Endothelial cell of umbilical vein (primary cell): ENCODE measurements at regions not wholly inside any gene's neighbourhood (a gene's known extent, or its start where the extent isn't known, plus 50 kb on each side); places are given as distances from the start of the nearest gene placed in this dataset.

ENCODE experiments used
- BruUV-seq: library from RNA; stranded (reverse); fragments of 400-500 nt; replicated peaks from 2 replicates; lab custom pipeline; 2021; lab: Mats Ljungman, UMichigan
- CTCF ChIA-PET: fragments of 300-600, 350-600 bp; sonication (Branson Sonifier 250); formaldehyde crosslinking; loops from one replicate; lab custom pipeline; 2021; ENCODE audit warnings: antibody characterized with exemption, inconsistent platforms; lab: Charles Lee
- POLR2A ChIA-PET: fragments of 300-600, 350-600 bp; sonication (Branson Sonifier 250); formaldehyde crosslinking; loops from one replicate; lab custom pipeline; 2021; ENCODE audit warnings: antibody characterized with exemption, inconsistent platforms; lab: Charles Lee
- DNase-seq: peaks from one replicate; pipeline ENCODE4 v3.0.0-alpha.2; 2011; ENCODE audit warnings: low read depth, low spot score
- FAIRE-seq: peaks from 2 replicates; lab custom pipeline; 2011; peaks lifted over from hg19 to GRCh38; lab: Jason Lieb, UNC
- H2AFZ ChIP-seq: 2 replicates; pipeline ENCODE4 v1.6.0; 2012; ENCODE audit warnings: low read depth, low read length, control low read depth, inconsistent platforms
- H3K27ac ChIP-seq: 2 replicates; pipeline ENCODE4 v1.5.1; 2011; ENCODE audit warnings: low read depth, mild to moderate bottlenecking, control low read depth, low read length, moderate library complexity; ENCODE audit not compliant: insufficient read depth
- H3K27me3 ChIP-seq, 2 experiments: 2 replicates each; pipeline versions ENCODE4 v1.6.0 to v1.6.1; 2011; ENCODE audit warnings: low read length in 2 of 2, mixed read lengths in 1 of 2; ENCODE audit not compliant: control insufficient read depth in 2 of 2, insufficient read depth in 2 of 2
- H3K36me3 ChIP-seq, 2 experiments: 2 replicates in 1 of 2; 3 replicates in 1 of 2; pipeline ENCODE4 v1.5.1; 2011; ENCODE audit warnings: low read length in 2 of 2, mild to moderate bottlenecking in 1 of 2, moderate library complexity in 1 of 2; ENCODE audit not compliant: control insufficient read depth in 2 of 2, insufficient read depth in 2 of 2; ENCODE audit errors: extremely low read depth in 1 of 2
- H3K4me1 ChIP-seq: 3 replicates; pipeline ENCODE4 v1.5.1; 2011; ENCODE audit warnings: mild to moderate bottlenecking, low read length; ENCODE audit not compliant: control insufficient read depth, insufficient read depth; ENCODE audit errors: extremely low read depth
- H3K4me2 ChIP-seq: 2 replicates; pipeline ENCODE4 v1.6.1; 2011; ENCODE audit warnings: low read length, control low read depth, mixed read lengths; ENCODE audit not compliant: insufficient read depth
- H3K4me3 ChIP-seq, 3 experiments: fragments of 200-600 bp in 1 of 3; sonication (generic), shearing (Covaris generic) in 1 of 3; replicated peaks in 1 of 3; 2 replicates each; pipeline ENCODE4 v1.5.1; 2011 to 2016; ENCODE audit warnings: control low read depth in 3 of 3, low read length in 3 of 3, mild to moderate bottlenecking in 2 of 3, inconsistent platforms in 1 of 3, low read depth in 1 of 3, moderate library complexity in 1 of 3; ENCODE audit not compliant: insufficient read depth in 1 of 3
- H3K79me2 ChIP-seq: 2 replicates; pipeline ENCODE4 v1.6.0; 2012; ENCODE audit warnings: low read length, inconsistent platforms; ENCODE audit not compliant: control insufficient read depth, insufficient read depth
- H3K9ac ChIP-seq: replicated peaks from 2 replicates; pipeline ENCODE3; 2011; ENCODE audit warnings: low read length, control low read depth; ENCODE audit not compliant: insufficient read depth; ENCODE audit errors: extremely low read depth
- H3K9me1 ChIP-seq: replicated peaks from 3 replicates; pipeline ENCODE4 v1.6.0; 2011; ENCODE audit warnings: mild to moderate bottlenecking, low read length; ENCODE audit not compliant: control insufficient read depth, insufficient read depth; ENCODE audit errors: extremely low read depth
- H3K9me3 ChIP-seq: replicated peaks from 2 replicates; pipeline ENCODE4 v1.5.1; 2012; ENCODE audit warnings: low read length, inconsistent platforms; ENCODE audit not compliant: control insufficient read depth, insufficient read depth
- H4K20me1 ChIP-seq: replicated peaks from 2 replicates; pipeline ENCODE3; 2011; ENCODE audit warnings: mild to moderate bottlenecking, low read length; ENCODE audit not compliant: control insufficient read depth, insufficient read depth; ENCODE audit errors: extremely low read depth
- POLR2A ChIP-seq: IDR thresholded peaks from 2 replicates; pipeline ENCODE4 v1.6.1; 2012; ENCODE audit warnings: low read depth, mild to moderate bottlenecking, control low read depth, low read length
- POLR2AphosphoS5 ChIP-seq: IDR thresholded peaks from 2 replicates; pipeline ENCODE4 v1.6.1; 2012; ENCODE audit warnings: low read depth, mild to moderate bottlenecking, control low read depth, low read length, moderate library complexity; ENCODE audit not compliant: insufficient read depth
- dilution Hi-C: fragments of 300-500 bp; cut with MboI; formaldehyde crosslinking; loops from one replicate; pipeline ENCODE4 v1.15.0; 2019; ENCODE audit warnings: low sequenced_read_pairs; ENCODE audit not compliant: extremely low pct_ligation_motif_present
- intact Hi-C: fragments of 100-400 bp; cut with micrococcal nuclease; formaldehyde crosslinking; loops from one replicate; pipeline ENCODE4 v1.10.0; 2022
- TF ChIP-seq, protein P1 (sequence below): IDR thresholded peaks from 2 replicates; pipeline ENCODE4 v1.6.1; 2011; ENCODE audit not compliant: insufficient read depth, insufficient read length
- TF ChIP-seq, protein P2 (sequence below), 2 donors: IDR thresholded peaks; 1 replicate in 1 of 2; 2 replicates in 1 of 2; pipeline ENCODE4 v1.5.1; 2011; ENCODE audit warnings: low read length in 2 of 2, mild to moderate bottlenecking in 2 of 2, moderate library complexity in 2 of 2, control low read depth in 1 of 2, inconsistent platforms in 1 of 2, low read depth in 1 of 2; ENCODE audit not compliant: insufficient read depth in 1 of 2; ENCODE audit errors: extremely low read depth in 1 of 2

GRCh38 chr14:29042551-29042950, 276.0 kb downstream of the FOXG1 start:
- DNase-seq = no peak
- no peak overlapping the region for H3K4me3 ChIP-seq
- H3K36me3 ChIP-seq = no peaks in the 10 kb centered on the region
- no peaks in the 10 kb centered on the region for H3K9me3 ChIP-seq
- CTCF ChIA-PET = no interaction called here
- dilution Hi-C loops = no loop called here
- no peak for FAIRE-seq
- H3K9me1 ChIP-seq = no peaks in the 10 kb centered on the region
- no peak overlapping the region for H3K27ac ChIP-seq
- no peaks in the 10 kb centered on the region for H4K20me1 ChIP-seq
- H3K9ac ChIP-seq = no peak overlapping the region
- no TSS peak for BruUV-seq
- no peaks in the 10 kb centered on the region for H3K79me2 ChIP-seq
- TF ChIP-seq, protein P1, sequence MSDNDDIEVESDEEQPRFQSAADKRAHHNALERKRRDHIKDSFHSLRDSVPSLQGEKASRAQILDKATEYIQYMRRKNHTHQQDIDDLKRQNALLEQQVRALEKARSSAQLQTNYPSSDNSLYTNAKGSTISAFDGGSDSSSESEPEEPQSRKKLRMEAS = no peak
- TF ChIP-seq POLR2AphosphoS5 (no peak), POLR2A (no peak)
- TF ChIP-seq, protein P2, sequence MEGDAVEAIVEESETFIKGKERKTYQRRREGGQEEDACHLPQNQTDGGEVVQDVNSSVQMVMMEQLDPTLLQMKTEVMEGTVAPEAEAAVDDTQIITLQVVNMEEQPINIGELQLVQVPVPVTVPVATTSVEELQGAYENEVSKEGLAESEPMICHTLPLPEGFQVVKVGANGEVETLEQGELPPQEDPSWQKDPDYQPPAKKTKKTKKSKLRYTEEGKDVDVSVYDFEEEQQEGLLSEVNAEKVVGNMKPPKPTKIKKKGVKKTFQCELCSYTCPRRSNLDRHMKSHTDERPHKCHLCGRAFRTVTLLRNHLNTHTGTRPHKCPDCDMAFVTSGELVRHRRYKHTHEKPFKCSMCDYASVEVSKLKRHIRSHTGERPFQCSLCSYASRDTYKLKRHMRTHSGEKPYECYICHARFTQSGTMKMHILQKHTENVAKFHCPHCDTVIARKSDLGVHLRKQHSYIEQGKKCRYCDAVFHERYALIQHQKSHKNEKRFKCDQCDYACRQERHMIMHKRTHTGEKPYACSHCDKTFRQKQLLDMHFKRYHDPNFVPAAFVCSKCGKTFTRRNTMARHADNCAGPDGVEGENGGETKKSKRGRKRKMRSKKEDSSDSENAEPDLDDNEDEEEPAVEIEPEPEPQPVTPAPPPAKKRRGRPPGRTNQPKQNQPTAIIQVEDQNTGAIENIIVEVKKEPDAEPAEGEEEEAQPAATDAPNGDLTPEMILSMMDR (IDR thresholded peaks at IDR 0.05; ENCODE audit: extremely low read depth in 1 of 2, insufficient read depth in 1 of 2, low read depth in 1 of 2, low read length in 2 of 2) = no peak
- no peaks in the 10 kb centered on the region for H3K4me1 ChIP-seq
- intact Hi-C loops = no loop called here
- no peak overlapping the region for H2AFZ ChIP-seq
- peaks cover 0 to 3% of the 10 kb centered on the region in 2 experiments for H3K27me3 ChIP-seq
- POLR2A ChIA-PET = no interaction called here
- H3K4me2 ChIP-seq = no peak overlapping the region

DNA sequence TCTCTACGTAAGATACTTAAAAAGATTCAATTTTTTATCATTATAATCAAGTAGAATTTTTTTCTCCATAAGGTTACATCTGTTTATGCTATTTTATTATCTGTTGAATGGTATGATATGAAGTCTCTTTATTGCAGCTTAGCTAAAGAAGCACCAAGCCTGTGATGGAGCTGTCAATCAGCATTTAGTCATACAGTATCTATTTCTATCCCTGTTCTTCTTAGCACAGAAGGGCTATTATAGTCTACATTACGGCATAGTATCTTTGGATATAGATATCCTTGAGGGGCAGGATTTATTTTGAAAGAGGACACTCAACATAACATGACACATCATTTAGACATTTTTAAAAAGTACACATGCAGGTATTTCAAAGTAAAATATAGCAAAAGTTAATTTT, 277.1 kb downstream of the FOXG1 start:
- H2AFZ ChIP-seq = no peak overlapping the region
- H3K27ac ChIP-seq = no peak overlapping the region
- peaks cover 0 to 3% of the 10 kb centered on the region in 2 experiments for H3K27me3 ChIP-seq
- no peak for DNase-seq
- no peaks in the 10 kb centered on the region for H3K4me1 ChIP-seq
- H3K9ac ChIP-seq = no peak overlapping the region
- POLR2A ChIA-PET = no interaction called here
- H3K9me1 ChIP-seq = no peaks in the 10 kb centered on the region
- intact Hi-C loops (no loop called here), dilution Hi-C loops (no loop called here)
- no TSS peak for BruUV-seq
- no peak overlapping the region for H3K4me3 ChIP-seq
- TF ChIP-seq POLR2AphosphoS5 = no peak
- no peaks in the 10 kb centered on the region for H4K20me1 ChIP-seq
- H3K79me2 ChIP-seq = no peaks in the 10 kb centered on the region
- H3K36me3 ChIP-seq = no peaks in the 10 kb centered on the region
- H3K9me3 ChIP-seq = no peaks in the 10 kb centered on the region
- no peak for FAIRE-seq
- CTCF ChIA-PET = interaction anchor here (0.5 kb wide), 1 partner anchor 253 kb away, joined by 3 read pairs; no protein-coding TSS in a partner anchor
- no peak overlapping the region for H3K4me2 ChIP-seq
